Neural cell (in vitro differentiated cells): ENCODE measurements at regions not wholly inside any gene's neighbourhood (a gene's known extent, or its start where the extent isn't known, plus 50 kb on each side); places are given as distances from the start of the nearest gene placed in this dataset.

ENCODE experiments used
- CTCF ChIP-seq: fragments of 450-650 bp; IDR thresholded peaks from 2 replicates; pipeline ENCODE4 v1.5.1; 2014; ENCODE audit warnings: antibody characterized with exemption, mild to moderate bottlenecking, moderate library complexity; ENCODE audit not compliant: poor library complexity, severe bottlenecking
- EP300 ChIP-seq: fragments of 450-650 bp; conservative IDR thresholded peaks from 2 replicates; pipeline ENCODE4 v1.6.1; 2014; ENCODE audit warnings: antibody characterized with exemption, mild to moderate bottlenecking, moderate library complexity; ENCODE audit not compliant: poor library complexity, severe bottlenecking
- EZH2 ChIP-seq: fragments of 200-600, 300-800 bp; shearing (Covaris generic), sonication (generic); IDR thresholded peaks from 2 replicates; pipeline ENCODE4 v1.6.1; 2014; ENCODE audit warnings: antibody characterized with exemption, low read length, borderline replicate concordance, mild to moderate bottlenecking; ENCODE audit not compliant: insufficient read depth, poor library complexity, severe bottlenecking
- MXI1 ChIP-seq: fragments of 450-650 bp; conservative IDR thresholded peaks from 2 replicates; pipeline ENCODE4 v1.6.1; 2014; ENCODE audit warnings: antibody characterized with exemption, mild to moderate bottlenecking; ENCODE audit not compliant: poor library complexity, severe bottlenecking
- POLR2AphosphoS5 ChIP-seq: IDR thresholded peaks from 2 replicates; pipeline ENCODE4 v1.6.1; 2012
- REST ChIP-seq: IDR thresholded peaks from 2 replicates; pipeline ENCODE4 v1.6.1; 2012; ENCODE audit warnings: borderline replicate concordance
- SMC3 ChIP-seq: fragments of 450-650 bp; conservative IDR thresholded peaks from 2 replicates; pipeline ENCODE4 v1.6.1; 2014; ENCODE audit warnings: antibody characterized with exemption, mild to moderate bottlenecking, moderate library complexity; ENCODE audit not compliant: poor library complexity

GRCh38 chr10:4279655-4280054, 494.6 kb upstream of the KLF6 start:
- TF ChIP-seq CTCF (no peak), SMC3 (no peak), POLR2AphosphoS5 (no peak), EZH2 (no peak), EP300 (no peak), MXI1 (no peak), REST (no peak)
